Osteocyte (in vitro differentiated cells): ENCODE measurements at regions not wholly inside any gene's neighbourhood (a gene's known extent, or its start where the extent isn't known, plus 50 kb on each side); places are given as distances from the start of the nearest gene placed in this dataset.

Experiments used
- DNase-seq: peaks from one replicate; pipeline ENCODE4 v3.0.0; 2021; ENCODE audit warnings: mixed read lengths; ENCODE audit not compliant: unreplicated experiment; ENCODE audit errors: extremely low spot score
- H3K27ac Mint-ChIP-seq: one replicate; pipeline ENCODE4 v1.8.0; 2021; ENCODE audit warnings: mild to moderate bottlenecking, mixed read lengths; ENCODE audit not compliant: unreplicated experiment
- H3K27me3 Mint-ChIP-seq: one replicate; pipeline ENCODE4 v1.8.0; 2021; ENCODE audit warnings: mixed read lengths; ENCODE audit not compliant: unreplicated experiment
- H3K36me3 Mint-ChIP-seq: one replicate; pipeline ENCODE4 v1.8.0; 2021; ENCODE audit warnings: mixed read lengths; ENCODE audit not compliant: unreplicated experiment
- H3K4me1 Mint-ChIP-seq: one replicate; pipeline ENCODE4 v1.8.0; 2021; ENCODE audit warnings: mixed read lengths; ENCODE audit not compliant: unreplicated experiment
- H3K4me3 Mint-ChIP-seq: one replicate; pipeline ENCODE4 v1.8.0; 2021; ENCODE audit warnings: mild to moderate bottlenecking, moderate library complexity, mixed read lengths; ENCODE audit not compliant: unreplicated experiment
- H3K9me3 Mint-ChIP-seq: one replicate; pipeline ENCODE4 v1.8.0; 2021; ENCODE audit warnings: mixed read lengths; ENCODE audit not compliant: unreplicated experiment
- CTCF ChIP-seq: fragments of 200-600 bp; sonication (generic); IDR thresholded peaks from 2 replicates; pipeline ENCODE4 v1.5.0; 2021; ENCODE audit warnings: antibody characterized with exemption, mild to moderate bottlenecking, moderate library complexity

GRCh38 chr13:57820924-57821323 lies 189.4 kb downstream of the PCDH17 start:
- TF ChIP-seq CTCF, result no peak
- Mint-ChIP-seq H3K27me3 (no peaks in the 10 kb centered on the region), H3K27ac (no peak overlapping the region), H3K9me3 (no peaks in the 10 kb centered on the region), H3K36me3 (no peaks in the 10 kb centered on the region), H3K4me1 (no peaks in the 10 kb centered on the region), H3K4me3 (no peak overlapping the region)
- no peak for DNase-seq

- no peaks in the 10 kb centered on the region for H3K27me3 Mint-ChIP-seq
Observed at GRCh38 chr13:57823704-57824103, 192.2 kb downstream of the PCDH17 start.

GRCh38 chr13:57824121-57824520 lies 192.6 kb downstream of the PCDH17 start:
- H3K4me3 Mint-ChIP-seq, result no peak overlapping the region
- no peak for TF ChIP-seq CTCF
- no peaks in the 10 kb centered on the region for H3K27me3 Mint-ChIP-seq
- no peak overlapping the region for H3K27ac Mint-ChIP-seq
- DNase-seq, result no peak
- H3K9me3 Mint-ChIP-seq, result no peaks in the 10 kb centered on the region
- H3K4me1 Mint-ChIP-seq, result no peaks in the 10 kb centered on the region
- H3K36me3 Mint-ChIP-seq, result no peaks in the 10 kb centered on the region

More at GRCh38 chr13:57823704-57824103, 192.2 kb downstream of the PCDH17 start:
- Mint-ChIP-seq H3K27ac (no peak overlapping the region), H3K4me3 (no peak overlapping the region), H3K36me3 (no peaks in the 10 kb centered on the region), H3K9me3 (no peaks in the 10 kb centered on the region), H3K4me1 (no peaks in the 10 kb centered on the region)
- no peak for TF ChIP-seq CTCF
- no peak for DNase-seq

- H3K36me3 Mint-ChIP-seq, result no peaks in the 10 kb centered on the region
- no peak for DNase-seq
- no peak for TF ChIP-seq CTCF
- H3K4me3 Mint-ChIP-seq, result no peak overlapping the region
- H3K27me3 Mint-ChIP-seq, result no peaks in the 10 kb centered on the region
- no peak overlapping the region for H3K27ac Mint-ChIP-seq
- H3K9me3 Mint-ChIP-seq, result no peaks in the 10 kb centered on the region
- no peaks in the 10 kb centered on the region for H3K4me1 Mint-ChIP-seq
Observed at GRCh38 chr13:57825066-57825465, 193.5 kb downstream of the PCDH17 start.

- Mint-ChIP-seq H3K4me1 (no peaks in the 10 kb centered on the region), H3K4me3 (no peak overlapping the region), H3K27me3 (no peaks in the 10 kb centered on the region), H3K9me3 (no peaks in the 10 kb centered on the region), H3K36me3 (no peaks in the 10 kb centered on the region), H3K27ac (no peak overlapping the region)
- no peak for DNase-seq
- no peak for TF ChIP-seq CTCF
Observed at GRCh38 chr13:57829496-57829895, 198.0 kb downstream of the PCDH17 start.
